ENCODE measurements at regions not wholly inside any gene's neighbourhood (a gene's known extent, or its start where the extent isn't known, plus 50 kb on each side); places are given as distances from the start of the nearest gene placed in this dataset.

DNA sequence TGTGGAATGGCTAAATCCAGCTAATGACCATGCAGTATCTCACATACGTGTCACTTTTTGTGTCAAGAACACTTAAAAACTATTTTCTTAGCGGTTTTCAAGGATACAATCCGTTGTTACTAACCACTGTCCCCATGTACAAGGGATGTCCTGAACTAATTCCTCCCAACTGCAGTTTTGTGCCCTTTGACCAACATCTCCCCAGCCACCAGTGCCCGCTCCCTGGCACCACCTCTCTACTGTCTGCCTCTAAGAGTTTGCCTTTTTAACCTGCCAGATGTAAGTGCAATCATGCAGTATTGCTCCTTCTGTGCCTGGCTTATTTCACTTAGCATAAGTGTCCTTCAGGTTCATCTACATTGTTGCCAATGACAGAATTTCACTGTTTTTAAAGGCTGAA lies 315.7 kb downstream of the TMEM121 start:
- intact Hi-C loops (cut with micrococcal nuclease), result no loop called here
- Histone ChIP-seq H3K27ac (replicated peaks) (no peak overlapping the region), H3K9me3 (replicated peaks) (no peaks in the 10 kb centered on the region), H3K4me3 (no peak overlapping the region), H3K27me3 (ENCODE audit: low read depth) (peaks cover 71% of the 10 kb centered on the region), H3K4me1 (no peaks in the 10 kb centered on the region), H3K36me3 (no peaks in the 10 kb centered on the region)
- TF ChIP-seq, protein P1, sequence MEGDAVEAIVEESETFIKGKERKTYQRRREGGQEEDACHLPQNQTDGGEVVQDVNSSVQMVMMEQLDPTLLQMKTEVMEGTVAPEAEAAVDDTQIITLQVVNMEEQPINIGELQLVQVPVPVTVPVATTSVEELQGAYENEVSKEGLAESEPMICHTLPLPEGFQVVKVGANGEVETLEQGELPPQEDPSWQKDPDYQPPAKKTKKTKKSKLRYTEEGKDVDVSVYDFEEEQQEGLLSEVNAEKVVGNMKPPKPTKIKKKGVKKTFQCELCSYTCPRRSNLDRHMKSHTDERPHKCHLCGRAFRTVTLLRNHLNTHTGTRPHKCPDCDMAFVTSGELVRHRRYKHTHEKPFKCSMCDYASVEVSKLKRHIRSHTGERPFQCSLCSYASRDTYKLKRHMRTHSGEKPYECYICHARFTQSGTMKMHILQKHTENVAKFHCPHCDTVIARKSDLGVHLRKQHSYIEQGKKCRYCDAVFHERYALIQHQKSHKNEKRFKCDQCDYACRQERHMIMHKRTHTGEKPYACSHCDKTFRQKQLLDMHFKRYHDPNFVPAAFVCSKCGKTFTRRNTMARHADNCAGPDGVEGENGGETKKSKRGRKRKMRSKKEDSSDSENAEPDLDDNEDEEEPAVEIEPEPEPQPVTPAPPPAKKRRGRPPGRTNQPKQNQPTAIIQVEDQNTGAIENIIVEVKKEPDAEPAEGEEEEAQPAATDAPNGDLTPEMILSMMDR (IDR thresholded peaks at IDR 0.05; ENCODE audit: borderline replicate concordance), result no peak
- no peak for DNase-seq

DNA sequence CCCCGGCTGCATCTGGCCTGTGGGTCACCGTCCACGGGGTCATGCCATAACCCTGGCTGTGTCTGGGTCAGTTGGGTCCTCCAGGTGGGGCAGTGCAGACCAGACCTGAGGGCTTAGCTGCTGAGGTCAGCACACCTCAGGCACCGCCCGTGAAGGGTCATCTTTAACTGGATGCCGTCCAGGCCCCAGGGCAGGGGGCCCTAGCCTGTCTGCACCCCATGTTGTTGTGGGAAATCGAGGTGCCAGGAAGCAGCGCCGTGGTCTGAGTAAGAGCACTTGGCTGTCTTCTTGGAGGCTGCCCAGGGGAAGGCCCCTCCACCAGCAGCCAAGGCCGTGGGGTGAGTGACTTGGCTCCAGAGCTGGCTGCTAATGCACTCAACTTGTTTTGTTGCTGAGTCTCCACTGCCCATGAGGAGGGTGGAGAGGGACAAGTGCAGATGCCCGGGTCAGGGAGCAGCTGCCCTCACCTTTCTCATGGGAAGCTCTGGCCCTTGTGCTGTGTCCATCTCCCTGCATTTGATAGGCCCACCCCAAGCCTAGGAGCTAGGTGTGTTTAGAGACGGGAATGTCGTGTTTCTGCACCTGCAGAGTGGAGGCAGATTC lies 317.2 kb downstream of the TMEM121 start:
- Histone ChIP-seq H3K4me3 (no peak overlapping the region), H3K9me3 (replicated peaks) (peaks cover 13% of the 10 kb centered on the region), H3K36me3 (no peaks in the 10 kb centered on the region), H3K27me3 (ENCODE audit: low read depth) (peaks cover 62% of the 10 kb centered on the region), H3K4me1 (no peaks in the 10 kb centered on the region), H3K27ac (replicated peaks) (no peak overlapping the region)
- TF ChIP-seq, protein P1 (IDR thresholded peaks at IDR 0.05; ENCODE audit: borderline replicate concordance), result no peak
- intact Hi-C loops (cut with micrococcal nuclease), result no loop called here
- DNase-seq, result no peak

DNA sequence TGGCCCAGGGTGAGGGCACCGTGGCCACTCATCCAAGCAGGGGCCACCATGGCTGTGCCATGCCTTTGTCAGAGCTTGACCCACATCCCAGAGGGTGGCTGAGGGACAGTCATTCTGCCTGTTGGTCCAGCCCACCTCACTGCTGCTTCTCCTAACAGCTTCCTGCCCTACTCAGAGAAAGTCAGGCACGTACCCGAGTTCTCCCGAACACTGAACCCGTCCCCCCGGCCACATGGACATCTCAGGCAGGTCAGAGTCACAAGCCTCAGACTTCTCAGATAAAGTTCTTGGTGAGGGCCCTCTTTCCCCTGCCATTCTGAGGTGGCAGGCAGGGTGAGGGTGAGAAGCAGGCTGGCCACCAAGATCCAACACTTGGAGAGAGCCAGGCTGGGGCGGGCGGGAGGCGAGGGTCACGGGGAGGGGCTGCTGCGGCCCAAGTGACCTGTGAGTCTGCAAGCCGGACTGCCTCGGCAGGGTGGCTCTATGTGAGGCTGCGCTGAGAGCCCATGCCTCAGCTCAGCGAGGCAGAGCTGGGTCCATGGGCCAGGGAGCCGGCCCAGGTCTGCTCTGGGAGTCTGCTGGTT lies 317.8 kb downstream of the TMEM121 start:
- Histone ChIP-seq H3K4me1 (no peaks in the 10 kb centered on the region), H3K36me3 (no peaks in the 10 kb centered on the region), H3K9me3 (replicated peaks) (peaks cover 15% of the 10 kb centered on the region), H3K4me3 (no peak overlapping the region), H3K27me3 (ENCODE audit: low read depth) (peaks cover 57% of the 10 kb centered on the region), H3K27ac (replicated peaks) (no peak overlapping the region)
- intact Hi-C loops (cut with micrococcal nuclease), result no loop called here
- DNase-seq, result peak; percentile 9
- TF ChIP-seq, protein P1 (IDR thresholded peaks at IDR 0.05; ENCODE audit: borderline replicate concordance), result no peak

DNA sequence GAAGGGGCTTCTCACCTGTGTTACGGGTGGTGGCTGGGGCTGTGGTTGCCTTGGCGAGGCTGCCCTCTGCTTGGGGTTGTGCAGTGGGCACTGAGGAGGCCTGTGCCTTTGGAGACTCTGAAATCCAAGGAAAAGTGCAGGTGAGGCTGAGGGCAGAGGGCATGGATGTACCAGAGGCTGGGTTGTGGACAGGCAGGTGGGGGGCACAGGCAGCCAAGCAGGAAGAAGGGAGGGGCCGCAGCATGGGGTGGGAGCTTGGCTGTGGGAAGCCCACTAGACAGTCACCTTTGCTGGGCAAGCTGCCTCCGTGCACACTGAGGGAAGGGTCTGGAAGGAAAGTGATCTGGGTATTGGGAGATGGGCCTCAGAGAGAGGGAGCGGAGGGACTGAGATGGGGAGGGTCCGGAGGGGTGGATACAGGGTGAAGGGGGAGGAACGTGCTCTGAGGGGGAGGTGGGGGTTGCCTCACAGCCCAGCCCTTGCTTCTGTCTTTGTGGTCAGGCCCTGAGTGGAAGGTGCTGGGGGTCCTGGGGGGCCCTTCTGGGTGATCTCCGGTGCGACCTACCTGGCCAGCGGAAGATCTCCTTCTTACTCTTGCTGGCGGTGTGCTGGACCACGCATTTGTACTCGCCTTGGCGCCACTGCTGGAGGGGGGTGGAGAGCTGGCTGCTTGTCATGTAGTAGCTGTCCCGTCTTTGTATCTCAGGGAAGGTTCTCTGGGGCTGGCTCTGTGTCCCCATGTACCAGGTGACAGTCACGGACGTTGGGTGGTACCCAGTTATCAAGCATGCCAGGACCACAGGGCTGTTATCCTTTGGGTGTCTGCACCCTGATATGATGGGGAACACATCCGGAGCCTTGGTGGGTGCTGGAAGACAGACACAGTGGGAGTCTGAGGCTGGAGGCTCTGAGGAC lies 318.7 kb downstream of the TMEM121 start:
- peaks cover 15% of the 10 kb centered on the region for H3K9me3 ChIP-seq (replicated peaks)
- intact Hi-C loops (cut with micrococcal nuclease), result no loop called here
- TF ChIP-seq, protein P1 (IDR thresholded peaks at IDR 0.05; ENCODE audit: borderline replicate concordance), result no peak
- no peaks in the 10 kb centered on the region for H3K4me1 ChIP-seq
- H3K27me3 ChIP-seq (ENCODE audit: low read depth), result peaks cover 47% of the 10 kb centered on the region
- H3K27ac ChIP-seq (replicated peaks), result no peak overlapping the region
- H3K36me3 ChIP-seq, result no peaks in the 10 kb centered on the region
- H3K4me3 ChIP-seq, result no peak overlapping the region
- DNase-seq, result no peak

DNA sequence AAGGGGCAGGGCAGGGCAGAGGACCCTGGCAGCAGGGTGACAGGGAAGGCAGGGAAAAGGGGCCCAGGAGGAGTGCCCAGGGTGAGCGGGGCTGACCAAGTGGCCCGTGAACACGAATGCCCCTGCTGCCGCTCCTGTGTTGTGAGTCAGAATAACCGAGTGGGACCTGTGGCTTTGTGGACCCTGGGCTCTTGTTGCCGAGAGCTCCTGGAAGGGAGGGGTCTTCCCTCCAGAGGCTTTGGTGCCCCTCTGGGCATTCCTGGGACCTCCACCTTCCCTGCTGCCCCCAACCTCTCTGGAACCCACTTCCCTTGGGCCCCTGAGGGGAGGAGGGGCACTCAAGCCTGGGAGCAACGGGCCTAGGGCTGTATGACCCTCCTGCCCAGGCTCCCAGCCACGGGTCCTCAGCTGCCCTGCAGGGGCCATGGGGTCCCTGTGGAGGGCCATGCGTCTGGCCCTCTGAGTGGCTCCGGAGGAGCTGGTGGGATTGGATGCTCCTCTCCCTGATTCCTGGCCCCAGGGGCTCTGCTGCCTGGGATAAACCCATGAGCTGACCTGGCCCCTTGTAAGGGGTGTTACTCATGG lies 319.4 kb downstream of the TMEM121 start:
- H3K4me3 ChIP-seq, result no peak overlapping the region
- no peaks in the 10 kb centered on the region for H3K36me3 ChIP-seq
- peaks cover 15% of the 10 kb centered on the region for H3K9me3 ChIP-seq (replicated peaks)
- intact Hi-C loops (cut with micrococcal nuclease), result no loop called here
- no peaks in the 10 kb centered on the region for H3K4me1 ChIP-seq
- peaks cover 40% of the 10 kb centered on the region for H3K27me3 ChIP-seq (ENCODE audit: low read depth)
- TF ChIP-seq, protein P1 (IDR thresholded peaks at IDR 0.05; ENCODE audit: borderline replicate concordance), result no peak
- DNase-seq, result no peak
- H3K27ac ChIP-seq (replicated peaks), result no peak overlapping the region
